Smooth muscle cell (in vitro differentiated cells): ENCODE measurements at regions not wholly inside any gene's neighbourhood (a gene's known extent, or its start where the extent isn't known, plus 50 kb on each side); places are given as distances from the start of the nearest gene placed in this dataset.

ENCODE experiments used
- DNase-seq: peaks from one replicate; lab custom pipeline; 2025; ENCODE audit not compliant: unreplicated experiment; lab: John Stamatoyannopoulos, UW
- H2AFZ ChIP-seq: fragments of 200-600 bp; sonication (generic); 2 replicates; pipeline ENCODE4 v1.6.0; 2016; ENCODE audit warnings: antibody characterized with exemption, low read depth, mild to moderate bottlenecking
- H3F3A ChIP-seq: fragments of 200-600 bp; sonication (generic); 2 replicates; pipeline ENCODE4 v1.6.0; 2017; ENCODE audit warnings: antibody characterized with exemption, low read depth
- H3K27ac ChIP-seq: fragments of 200-600 bp; sonication (generic); 2 replicates; pipeline ENCODE4 v1.5.1; 2016; ENCODE audit warnings: low read depth, mild to moderate bottlenecking
- H3K27me3 ChIP-seq: fragments of 200-600 bp; sonication (generic); 2 replicates; pipeline ENCODE4 v1.6.1; 2016; ENCODE audit warnings: low read depth, mild to moderate bottlenecking
- H3K36me3 ChIP-seq: fragments of 200-600 bp; sonication (generic); 2 replicates; pipeline ENCODE4 v1.5.1; 2016; ENCODE audit warnings: low read depth
- H3K4me1 ChIP-seq: fragments of 200-600 bp; sonication (generic); 2 replicates; pipeline ENCODE4 v1.5.1; 2016; ENCODE audit warnings: low read depth
- H3K4me2 ChIP-seq: fragments of 200-600 bp; sonication (generic); 2 replicates; pipeline ENCODE4 v1.6.0; 2016; ENCODE audit warnings: mild to moderate bottlenecking
- H3K4me3 ChIP-seq: fragments of 200-600 bp; sonication (generic); 2 replicates; pipeline ENCODE4 v1.5.1; 2016; ENCODE audit warnings: mild to moderate bottlenecking
- H3K79me2 ChIP-seq: fragments of 200-600 bp; sonication (generic); 2 replicates; pipeline ENCODE4 v1.6.0; 2016; ENCODE audit warnings: low read depth, mild to moderate bottlenecking
- H3K9ac ChIP-seq: fragments of 200-600 bp; sonication (generic); 2 replicates; pipeline ENCODE4 v1.6.0; 2016; ENCODE audit warnings: low read depth
- H3K9me3 ChIP-seq: fragments of 200-600 bp; sonication (generic); replicated peaks from 2 replicates; pipeline ENCODE4 v1.5.1; 2016; ENCODE audit warnings: low read depth
- H4K20me1 ChIP-seq: fragments of 200-600 bp; sonication (generic); 2 replicates; pipeline ENCODE4 v1.6.0; 2016; ENCODE audit warnings: low read depth
- WGBS: methylation state at CpG from one replicate; pipeline ENCODE4 v1.1.7; 2016; ENCODE audit warnings: low lambda C conversion rate; 5-methylcytosine and 5-hydroxymethylcytosine counted together
- TF ChIP-seq, protein P1 (sequence below): fragments of 200-600 bp; sonication (generic); IDR thresholded peaks from 2 replicates; pipeline ENCODE4 v1.5.1; 2017; ENCODE audit warnings: borderline replicate concordance, mild to moderate bottlenecking, antibody characterized with exemption; ENCODE audit not compliant: insufficient read depth, poor library complexity, severe bottlenecking

DNA sequence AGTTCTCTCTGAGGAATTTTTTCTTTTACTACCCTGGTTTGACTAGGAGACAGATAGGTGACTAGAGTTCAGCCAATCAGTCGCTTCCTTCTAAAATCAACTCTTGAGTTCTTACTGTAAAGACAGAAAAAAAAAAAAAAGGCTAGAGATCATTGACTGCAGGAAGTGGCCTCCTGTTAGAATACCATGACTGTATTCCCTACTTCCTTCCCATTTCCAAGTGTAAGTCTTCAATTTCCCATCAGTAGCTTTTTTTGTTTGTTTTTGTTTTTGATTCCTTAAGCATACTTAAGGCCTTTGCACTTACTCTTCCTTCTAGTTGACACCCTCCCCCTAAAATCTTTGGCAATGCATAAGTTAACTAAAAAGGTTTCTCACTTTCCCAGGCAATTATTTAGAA is 154.3 kb downstream of the HMHB1 start:
- Histone ChIP-seq H3K27ac (no peak overlapping the region), H3K36me3 (no peaks in the 10 kb centered on the region), H4K20me1 (no peaks in the 10 kb centered on the region), H3K9ac (no peak overlapping the region), H3K9me3 (no peaks in the 10 kb centered on the region), H3K4me3 (no peak overlapping the region), H3K4me1 (no peaks in the 10 kb centered on the region), H2AFZ (no peak overlapping the region), H3K27me3 (no peaks in the 10 kb centered on the region), H3K79me2 (no peaks in the 10 kb centered on the region), H3K4me2 (no peak overlapping the region), H3F3A (no peaks in the 10 kb centered on the region)
- 100% methylated on average over 1 of the region's 1 CpG for WGBS
- no peak for DNase-seq
- TF ChIP-seq, protein P1, sequence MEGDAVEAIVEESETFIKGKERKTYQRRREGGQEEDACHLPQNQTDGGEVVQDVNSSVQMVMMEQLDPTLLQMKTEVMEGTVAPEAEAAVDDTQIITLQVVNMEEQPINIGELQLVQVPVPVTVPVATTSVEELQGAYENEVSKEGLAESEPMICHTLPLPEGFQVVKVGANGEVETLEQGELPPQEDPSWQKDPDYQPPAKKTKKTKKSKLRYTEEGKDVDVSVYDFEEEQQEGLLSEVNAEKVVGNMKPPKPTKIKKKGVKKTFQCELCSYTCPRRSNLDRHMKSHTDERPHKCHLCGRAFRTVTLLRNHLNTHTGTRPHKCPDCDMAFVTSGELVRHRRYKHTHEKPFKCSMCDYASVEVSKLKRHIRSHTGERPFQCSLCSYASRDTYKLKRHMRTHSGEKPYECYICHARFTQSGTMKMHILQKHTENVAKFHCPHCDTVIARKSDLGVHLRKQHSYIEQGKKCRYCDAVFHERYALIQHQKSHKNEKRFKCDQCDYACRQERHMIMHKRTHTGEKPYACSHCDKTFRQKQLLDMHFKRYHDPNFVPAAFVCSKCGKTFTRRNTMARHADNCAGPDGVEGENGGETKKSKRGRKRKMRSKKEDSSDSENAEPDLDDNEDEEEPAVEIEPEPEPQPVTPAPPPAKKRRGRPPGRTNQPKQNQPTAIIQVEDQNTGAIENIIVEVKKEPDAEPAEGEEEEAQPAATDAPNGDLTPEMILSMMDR: no peak

- TF ChIP-seq, protein P1: peak; percentile 41
- no peak overlapping the region for H3K4me3 ChIP-seq
Measured at GRCh38 chr5:143968071-143968878, 156.3 kb downstream of the HMHB1 start.

DNA sequence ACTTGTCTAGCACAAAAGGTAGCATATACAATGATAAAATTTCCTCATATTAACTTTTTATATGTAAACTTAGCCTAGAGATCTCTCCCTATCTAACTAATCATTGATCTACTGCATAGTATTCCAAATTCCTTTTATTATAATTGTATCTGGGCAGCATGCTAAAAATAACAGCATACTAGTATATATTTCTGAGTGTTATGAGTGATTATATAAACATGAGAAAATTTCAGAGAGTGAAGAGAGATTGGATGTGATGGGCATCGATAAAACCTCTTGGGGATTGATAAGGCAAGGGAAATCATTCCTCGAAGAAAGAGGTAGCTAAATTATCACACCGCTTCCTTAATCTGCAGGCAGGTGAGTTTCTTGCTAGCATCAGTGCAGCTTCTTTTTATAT is 158.2 kb downstream of the HMHB1 start:
- Histone ChIP-seq H3K79me2 (no peaks in the 10 kb centered on the region), H3K27ac (no peak overlapping the region), H3K9ac (no peak overlapping the region), H3K27me3 (peaks cover 6% of the 10 kb centered on the region), H3K36me3 (no peaks in the 10 kb centered on the region), H3F3A (no peaks in the 10 kb centered on the region), H2AFZ (no peak overlapping the region), H3K4me3 (no peak overlapping the region), H3K4me1 (no peaks in the 10 kb centered on the region), H3K9me3 (no peaks in the 10 kb centered on the region), H4K20me1 (no peaks in the 10 kb centered on the region), H3K4me2 (no peak overlapping the region)
- TF ChIP-seq, protein P1: no peak
- DNase-seq: no peak
- WGBS: 95% methylated on average over 3 of the region's 3 CpGs

More at GRCh38 chr5:143968071-143968878, 156.3 kb downstream of the HMHB1 start:
- no peaks in the 10 kb centered on the region for H3K4me1 ChIP-seq
- no peak overlapping the region for H3K27ac ChIP-seq
- no peak overlapping the region for H2AFZ ChIP-seq
- H3K79me2 ChIP-seq: no peaks in the 10 kb centered on the region
- no peak overlapping the region for H3K9ac ChIP-seq
- WGBS: 93% methylated on average over 3 of the region's 3 CpGs
- H3K9me3 ChIP-seq: no peaks in the 10 kb centered on the region
- H3F3A ChIP-seq: no peaks in the 10 kb centered on the region
- H3K36me3 ChIP-seq: no peaks in the 10 kb centered on the region
- H3K27me3 ChIP-seq: peaks cover 6% of the 10 kb centered on the region
- H4K20me1 ChIP-seq: no peaks in the 10 kb centered on the region
- no peak for DNase-seq
- no peak overlapping the region for H3K4me2 ChIP-seq

DNA sequence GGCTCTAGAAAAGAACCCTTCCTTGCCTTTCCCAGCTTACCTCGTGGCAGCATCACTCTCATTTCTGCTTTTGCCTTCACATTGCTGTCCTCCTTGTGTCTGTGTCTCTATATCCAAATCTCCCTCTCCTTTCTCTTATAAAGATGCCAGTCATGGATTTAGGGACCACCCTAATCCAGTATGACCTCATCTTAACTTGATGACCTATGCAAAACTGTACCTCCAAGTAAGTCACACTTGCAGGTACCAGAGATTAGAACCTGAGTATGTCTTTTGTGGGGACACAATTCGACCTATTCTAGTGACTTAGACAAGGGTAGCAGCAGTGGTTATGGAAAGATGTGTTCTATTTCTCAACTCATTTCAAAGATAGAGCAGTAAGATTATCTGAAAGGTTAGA is 160.1 kb downstream of the HMHB1 start:
- no peak overlapping the region for H3K27ac ChIP-seq
- no peaks in the 10 kb centered on the region for H3K9me3 ChIP-seq
- H3K79me2 ChIP-seq: no peaks in the 10 kb centered on the region
- no peaks in the 10 kb centered on the region for H4K20me1 ChIP-seq
- 88% methylated on average over 2 of the region's 2 CpGs for WGBS
- TF ChIP-seq, protein P1: no peak
- no peaks in the 10 kb centered on the region for H3F3A ChIP-seq
- no peaks in the 10 kb centered on the region for H3K4me1 ChIP-seq
- no peak overlapping the region for H3K9ac ChIP-seq
- peaks cover 6% of the 10 kb centered on the region for H3K27me3 ChIP-seq
- no peak overlapping the region for H3K4me3 ChIP-seq
- DNase-seq: no peak
- no peak overlapping the region for H3K4me2 ChIP-seq
- H2AFZ ChIP-seq: no peak overlapping the region
- no peaks in the 10 kb centered on the region for H3K36me3 ChIP-seq
